H9 (cell line): ENCODE measurements at regions not wholly inside any gene's neighbourhood (a gene's known extent, or its start where the extent isn't known, plus 50 kb on each side); places are given as distances from the start of the nearest gene placed in this dataset.

ENCODE experiments used
- DNase-seq: peaks from one replicate; pipeline ENCODE4 v3.0.0-alpha.2; 2017
- H2AFZ ChIP-seq: one replicate; pipeline ENCODE4 v1.6.1; 2013; ENCODE audit warnings: mild to moderate bottlenecking, low read length, control low read depth, moderate library complexity
- H2AK5ac ChIP-seq: 2 replicates; pipeline ENCODE4 v1.6.1; 2013; ENCODE audit warnings: low read length, control low read depth, mixed read lengths; ENCODE audit not compliant: insufficient read length
- H2BK120ac ChIP-seq: one replicate; pipeline ENCODE4 v1.6.1; 2013; ENCODE audit warnings: low read depth, mild to moderate bottlenecking, low read length, control low read depth, inconsistent platforms; ENCODE audit not compliant: poor library complexity, severe bottlenecking
- H2BK12ac ChIP-seq: 2 replicates; pipeline ENCODE4 v1.6.1; 2013; ENCODE audit warnings: low read length, control low read depth, mixed read lengths, low read depth; ENCODE audit not compliant: insufficient read length
- H2BK15ac ChIP-seq: 2 replicates; pipeline ENCODE4 v1.6.1; 2013; ENCODE audit warnings: low read depth, low read length, control low read depth
- H2BK20ac ChIP-seq: one replicate; pipeline ENCODE4 v1.6.1; 2013; ENCODE audit warnings: low read depth, mild to moderate bottlenecking, low read length, control low read depth, inconsistent platforms; ENCODE audit not compliant: poor library complexity, severe bottlenecking
- H2BK5ac ChIP-seq: 2 replicates; pipeline ENCODE4 v1.6.1; 2013; ENCODE audit warnings: low read length, control low read depth, mixed read lengths; ENCODE audit not compliant: insufficient read length
- H3K14ac ChIP-seq: 2 replicates; pipeline ENCODE4 v1.6.1; 2013; ENCODE audit warnings: low read length, control low read depth; ENCODE audit not compliant: insufficient read depth
- H3K18ac ChIP-seq: 2 replicates; pipeline ENCODE4 v1.6.1; 2013; ENCODE audit warnings: low read depth, mild to moderate bottlenecking, mixed read lengths, low read length, control low read depth; ENCODE audit not compliant: insufficient read length
- H3K23ac ChIP-seq: 2 replicates; pipeline ENCODE4 v1.6.1; 2013; ENCODE audit warnings: low read length, control low read depth, mixed read lengths, low read depth; ENCODE audit not compliant: insufficient read length
- H3K23me2 ChIP-seq: 2 replicates; pipeline ENCODE4 v1.6.1; 2013; ENCODE audit warnings: low read depth, mild to moderate bottlenecking, mixed read lengths, low read length, control low read depth; ENCODE audit not compliant: insufficient read length, poor library complexity, severe bottlenecking
- H3K27ac ChIP-seq: 2 replicates; pipeline ENCODE4 v1.5.1; 2013; ENCODE audit warnings: low read length, control low read depth, mixed read lengths, low read depth; ENCODE audit not compliant: insufficient read length
- H3K27me3 ChIP-seq: 2 replicates; pipeline ENCODE4 v1.6.1; 2013; ENCODE audit warnings: low read length, control low read depth, inconsistent platforms; ENCODE audit not compliant: insufficient read depth
- H3K4ac ChIP-seq: 2 replicates; pipeline ENCODE4 v1.6.1; 2013; ENCODE audit warnings: low read depth, mild to moderate bottlenecking, control low read depth, inconsistent platforms, low read length, moderate library complexity
- H3K4me1 ChIP-seq: 2 replicates; pipeline ENCODE4 v1.6.1; 2013; ENCODE audit warnings: low read length, control low read depth, inconsistent platforms; ENCODE audit not compliant: insufficient read depth
- H3K4me2 ChIP-seq: 2 replicates; pipeline ENCODE4 v1.6.1; 2013; ENCODE audit warnings: low read length, control low read depth, mixed read lengths; ENCODE audit not compliant: insufficient read length, insufficient read depth
- H3K56ac ChIP-seq: 2 replicates; pipeline ENCODE4 v1.6.1; 2013; ENCODE audit warnings: low read depth, mild to moderate bottlenecking, mixed read lengths, low read length, control low read depth; ENCODE audit not compliant: insufficient read length
- H3K79me1 ChIP-seq: 2 replicates; pipeline ENCODE4 v1.6.1; 2013; ENCODE audit warnings: low read depth, mild to moderate bottlenecking, moderate library complexity, low read length, control low read depth, inconsistent platforms; ENCODE audit not compliant: insufficient read depth, poor library complexity, severe bottlenecking
- H3K79me2 ChIP-seq: 2 replicates; pipeline ENCODE4 v1.6.1; 2013; ENCODE audit warnings: low read length, control low read depth, inconsistent platforms; ENCODE audit not compliant: insufficient read depth
- H3K9ac ChIP-seq: 2 replicates; pipeline ENCODE4 v1.6.1; 2013; ENCODE audit warnings: low read length, control low read depth, mixed read lengths; ENCODE audit not compliant: insufficient read length; ENCODE audit errors: extremely low read depth
- H3K9me3 ChIP-seq: one replicate; pipeline ENCODE4 v1.6.1; 2013; ENCODE audit warnings: low read depth, low read length, inconsistent platforms; ENCODE audit not compliant: control insufficient read depth
- H3T11ph ChIP-seq: one replicate; pipeline ENCODE4 v1.6.1; 2013; ENCODE audit warnings: mild to moderate bottlenecking, low read length, control low read depth, inconsistent platforms
- H4K20me1 ChIP-seq: one replicate; pipeline ENCODE4 v1.6.1; 2013; ENCODE audit not compliant: control insufficient read depth, insufficient read length, insufficient read depth
- H4K5ac ChIP-seq: 2 replicates; pipeline ENCODE4 v1.6.1; 2013; ENCODE audit warnings: low read depth, mild to moderate bottlenecking, mixed read lengths, low read length, control low read depth; ENCODE audit not compliant: insufficient read length
- H4K8ac ChIP-seq: replicated peaks from 2 replicates; pipeline ENCODE4 v1.6.1; 2013; ENCODE audit warnings: low read length, control low read depth, mixed read lengths, low read depth; ENCODE audit not compliant: insufficient read length
- H4K91ac ChIP-seq: 2 replicates; pipeline ENCODE4 v1.6.1; 2013; ENCODE audit warnings: low read depth, mild to moderate bottlenecking, moderate library complexity, mixed read lengths, low read length, control low read depth; ENCODE audit not compliant: insufficient read length
- H3K27ac Mint-ChIP-seq, 3 experiments: 2 replicates in 2 of 3; 3 replicates in 1 of 3; pipeline ENCODE4 v1.8.0; 2020 to 2021; ENCODE audit warnings: mixed read lengths in 3 of 3, mild to moderate bottlenecking in 1 of 3, moderate library complexity in 1 of 3
- H3K27me3 Mint-ChIP-seq: 2 replicates; pipeline ENCODE4 v1.8.0; 2021; ENCODE audit warnings: low read depth, mild to moderate bottlenecking, moderate library complexity, mixed read lengths
- H3K36me3 Mint-ChIP-seq, 3 experiments: 2 replicates in 2 of 3; 3 replicates in 1 of 3; pipeline ENCODE4 v1.8.0; 2020 to 2021; ENCODE audit warnings: low read depth in 3 of 3, mixed read lengths in 3 of 3; ENCODE audit not compliant: insufficient read depth in 1 of 3
- H3K4me1 Mint-ChIP-seq, 2 experiments: 2 replicates each; pipeline ENCODE4 v1.8.0; 2020; ENCODE audit warnings: mixed read lengths in 2 of 2
- H3K4me3 Mint-ChIP-seq, 2 experiments: 2 replicates in 1 of 2; 3 replicates in 1 of 2; pipeline ENCODE4 v1.8.0; 2020 to 2021; ENCODE audit warnings: mild to moderate bottlenecking in 2 of 2, mixed read lengths in 2 of 2, moderate library complexity in 1 of 2
- H3K9me3 Mint-ChIP-seq, 2 experiments: 2 replicates in 1 of 2; 3 replicates in 1 of 2; pipeline ENCODE4 v1.8.0; 2020; ENCODE audit warnings: mild to moderate bottlenecking in 2 of 2, mixed read lengths in 2 of 2, moderate library complexity in 1 of 2
- WGBS: extraction: QIAGEN DNeasy Blood & Tissue Kit; methylation state at CpG from one replicate; pipeline ENCODE4 v1.1.7; 2013; ENCODE audit warnings: missing lambda C conversion rate, low lambda C conversion rate, mixed read lengths; ENCODE audit not compliant: insufficient read length; ENCODE audit errors: extremely low coverage; 5-methylcytosine and 5-hydroxymethylcytosine counted together
- TF ChIP-seq, protein P1 (sequence below): fragments of 200-600 bp; sonication (generic); conservative IDR thresholded peaks from 3 replicates; pipeline ENCODE4 v1.8.0; 2021; ENCODE audit warnings: antibody characterized with exemption, mild to moderate bottlenecking

DNA sequence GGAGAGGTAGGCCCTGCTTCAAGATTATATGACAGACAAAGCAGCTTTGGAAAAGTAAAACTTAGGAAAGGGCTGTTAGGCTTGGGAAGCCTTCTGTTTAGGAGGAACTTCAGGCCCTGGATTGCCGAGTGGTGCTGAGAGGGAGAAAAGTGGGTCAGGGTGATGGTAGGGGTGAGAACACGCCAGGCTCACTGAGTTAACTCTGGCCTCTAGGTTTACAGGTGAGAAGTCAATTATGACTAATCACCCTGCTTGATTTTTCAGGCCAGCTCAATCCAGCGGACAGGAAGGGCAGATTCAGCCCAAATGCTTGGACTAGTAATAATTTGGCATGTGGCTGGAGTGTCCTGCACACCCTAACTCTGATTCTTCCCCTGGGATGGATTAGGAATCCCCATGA, 365.1 kb upstream of the LMCD1 start:
- Histone ChIP-seq H2AFZ (no peak overlapping the region), H3K79me1 (no peaks in the 10 kb centered on the region), H3K56ac (no peak overlapping the region), H3K9me3 (no peaks in the 10 kb centered on the region), H4K91ac (no peak overlapping the region), H2BK5ac (no peak overlapping the region), H3K4ac (no peak overlapping the region), H3K27ac (no peak overlapping the region), H4K5ac (no peak overlapping the region), H2BK120ac (no peak overlapping the region), H3K18ac (no peak overlapping the region), H3K27me3 (no peaks in the 10 kb centered on the region), H3K79me2 (no peaks in the 10 kb centered on the region), H4K20me1 (no peaks in the 10 kb centered on the region), H3K14ac (no peak overlapping the region), H2BK20ac (no peak overlapping the region), H3K9ac (no peak overlapping the region), H3K23me2 (no peaks in the 10 kb centered on the region), H3K23ac (no peak overlapping the region), H2AK5ac (no peak overlapping the region), H3K4me2 (no peak overlapping the region), H4K8ac (no peak overlapping the region), H3T11ph (no peak overlapping the region), H3K4me1 (no peaks in the 10 kb centered on the region), H2BK15ac (no peak overlapping the region), H2BK12ac (no peak overlapping the region)
- TF ChIP-seq, protein P1, sequence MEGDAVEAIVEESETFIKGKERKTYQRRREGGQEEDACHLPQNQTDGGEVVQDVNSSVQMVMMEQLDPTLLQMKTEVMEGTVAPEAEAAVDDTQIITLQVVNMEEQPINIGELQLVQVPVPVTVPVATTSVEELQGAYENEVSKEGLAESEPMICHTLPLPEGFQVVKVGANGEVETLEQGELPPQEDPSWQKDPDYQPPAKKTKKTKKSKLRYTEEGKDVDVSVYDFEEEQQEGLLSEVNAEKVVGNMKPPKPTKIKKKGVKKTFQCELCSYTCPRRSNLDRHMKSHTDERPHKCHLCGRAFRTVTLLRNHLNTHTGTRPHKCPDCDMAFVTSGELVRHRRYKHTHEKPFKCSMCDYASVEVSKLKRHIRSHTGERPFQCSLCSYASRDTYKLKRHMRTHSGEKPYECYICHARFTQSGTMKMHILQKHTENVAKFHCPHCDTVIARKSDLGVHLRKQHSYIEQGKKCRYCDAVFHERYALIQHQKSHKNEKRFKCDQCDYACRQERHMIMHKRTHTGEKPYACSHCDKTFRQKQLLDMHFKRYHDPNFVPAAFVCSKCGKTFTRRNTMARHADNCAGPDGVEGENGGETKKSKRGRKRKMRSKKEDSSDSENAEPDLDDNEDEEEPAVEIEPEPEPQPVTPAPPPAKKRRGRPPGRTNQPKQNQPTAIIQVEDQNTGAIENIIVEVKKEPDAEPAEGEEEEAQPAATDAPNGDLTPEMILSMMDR, result no peak
- H3K36me3 Mint-ChIP-seq, result peaks cover 0 to 7% (median 2%) of the 10 kb centered on the region in 3 experiments; a peak in 3 of 7 replicates
- H3K27me3 Mint-ChIP-seq, result no peaks in the 10 kb centered on the region; the same call in 1 of the 2 replicates
- peaks cover 7 to 8% of the 10 kb centered on the region in 2 experiments; a peak in 3 of 5 replicates for H3K9me3 Mint-ChIP-seq
- H3K27ac Mint-ChIP-seq, result no peak overlapping the region
- no peak for DNase-seq
- no CpG with 5 or more reads among the region's 3 CpGs for WGBS
- peaks cover 2 to 11% of the 10 kb centered on the region in 2 experiments; a peak in 1 of 4 replicates for H3K4me1 Mint-ChIP-seq
- H3K4me3 Mint-ChIP-seq, result no peak overlapping the region
